IMR-90 (cell line): ENCODE measurements at regions not wholly inside any gene's neighbourhood (a gene's known extent, or its start where the extent isn't known, plus 50 kb on each side); places are given as distances from the start of the nearest gene placed in this dataset.

Experiments used
- ATAC-seq: fragments of 200-7000 bp; cut with Tn5 transposase; 2 replicates; pipeline ENCODE4 v1.9.1; 2020; ENCODE audit warnings: low read depth, mild to moderate bottlenecking, moderate library complexity
- BruUV-seq: library from RNA; stranded (reverse); fragments of 400-500 nt; replicated peaks from 2 replicates; lab custom pipeline; 2021; lab: Mats Ljungman, UMichigan
- CTCF ChIA-PET: fragments of 300-600 bp; formaldehyde crosslinking; extraction: SDS; loops from one replicate; lab custom pipeline; 2021; ENCODE audit warnings: antibody characterized with exemption; lab: Yijun Ruan, JAX
- POLR2A ChIA-PET: fragments of 300-600 bp; sonication (Branson Sonifier 250); formaldehyde crosslinking; loops from one replicate; lab custom pipeline; 2022; ENCODE audit warnings: antibody characterized with exemption; ENCODE audit not compliant: unreplicated experiment; lab: Charles Lee
- DNase-seq: peaks from one replicate; pipeline ENCODE4 v3.0.0; 2013
- H2AFZ ChIP-seq: replicated peaks from 2 replicates; pipeline ENCODE3; 2013; ENCODE audit warnings: low read length, mild to moderate bottlenecking; ENCODE audit not compliant: poor library complexity
- H2AK5ac ChIP-seq: 2 replicates; pipeline ENCODE4 v1.6.1; 2013; ENCODE audit warnings: low read depth, low read length, inconsistent platforms
- H2AK9ac ChIP-seq: replicated peaks from 2 replicates; pipeline ENCODE3; 2013; ENCODE audit warnings: mild to moderate bottlenecking, low read depth, low read length, moderate library complexity; ENCODE audit not compliant: poor library complexity
- H2BK120ac ChIP-seq: 2 replicates; pipeline ENCODE4 v1.6.1; 2013; ENCODE audit warnings: low read depth, low read length, inconsistent platforms
- H2BK15ac ChIP-seq: 3 replicates; pipeline ENCODE4 v1.6.1; 2013; ENCODE audit warnings: low read depth, low read length, inconsistent platforms
- H2BK20ac ChIP-seq: 2 replicates; pipeline ENCODE4 v1.6.1; 2013; ENCODE audit warnings: low read depth, mild to moderate bottlenecking, inconsistent platforms, low read length, moderate library complexity
- H2BK5ac ChIP-seq: 2 replicates; pipeline ENCODE4 v1.6.1; 2013; ENCODE audit warnings: mild to moderate bottlenecking, low read depth, low read length, inconsistent platforms; ENCODE audit not compliant: poor library complexity, severe bottlenecking
- H3K14ac ChIP-seq: replicated peaks from 2 replicates; pipeline ENCODE4 v1.6.1; 2013; ENCODE audit warnings: low read depth, low read length, inconsistent platforms
- H3K18ac ChIP-seq: 2 replicates; pipeline ENCODE4 v1.6.1; 2013; ENCODE audit warnings: low read depth, low read length, control low read depth
- H3K23ac ChIP-seq: 2 replicates; pipeline ENCODE4 v1.6.1; 2013; ENCODE audit warnings: low read depth, low read length, inconsistent platforms
- H3K27ac ChIP-seq: 2 replicates; pipeline ENCODE4 v1.5.1; 2013; ENCODE audit warnings: mild to moderate bottlenecking, control low read depth, low read length; ENCODE audit not compliant: insufficient read depth
- H3K27me3 ChIP-seq: 2 replicates; pipeline ENCODE4 v1.6.1; 2013; ENCODE audit warnings: low read length; ENCODE audit not compliant: control insufficient read depth, insufficient read depth
- H3K36me3 ChIP-seq: 2 replicates; pipeline ENCODE4 v1.6.1; 2013; ENCODE audit warnings: low read length, mixed read lengths; ENCODE audit not compliant: control insufficient read depth, insufficient read depth
- H3K4ac ChIP-seq: 2 replicates; pipeline ENCODE4 v1.6.1; 2013; ENCODE audit warnings: low read depth, low read length, inconsistent platforms
- H3K4me1 ChIP-seq: 2 replicates; pipeline ENCODE4 v1.6.1; 2013; ENCODE audit warnings: low read length, mixed read lengths; ENCODE audit not compliant: control insufficient read depth, insufficient read depth
- H3K4me2 ChIP-seq: 2 replicates; pipeline ENCODE4 v1.6.1; 2013; ENCODE audit warnings: low read depth, mild to moderate bottlenecking, control low read depth, low read length, moderate library complexity
- H3K4me3 ChIP-seq: 2 replicates; pipeline ENCODE4 v1.5.1; 2013; ENCODE audit warnings: low read depth, mild to moderate bottlenecking, control low read depth, low read length, moderate library complexity; ENCODE audit not compliant: insufficient read depth
- H3K56ac ChIP-seq: 2 replicates; pipeline ENCODE4 v1.6.1; 2013; ENCODE audit warnings: low read length, inconsistent platforms; ENCODE audit not compliant: insufficient read depth; ENCODE audit errors: extremely low read depth
- H3K79me1 ChIP-seq, 2 experiments: 2 replicates each; pipeline ENCODE4 v1.6.1; 2013; ENCODE audit warnings: low read length in 2 of 2, inconsistent platforms in 1 of 2, low read depth in 1 of 2
- H3K9ac ChIP-seq: 2 replicates; pipeline ENCODE4 v1.6.1; 2013; ENCODE audit warnings: low read depth, low read length, control low read depth
- H3K9me1 ChIP-seq: 2 replicates; pipeline ENCODE4 v1.6.1; 2013; ENCODE audit warnings: low read length, inconsistent platforms; ENCODE audit not compliant: insufficient read depth
- H3K9me3 ChIP-seq: 2 replicates; pipeline ENCODE4 v1.6.1; 2013; ENCODE audit warnings: low read length; ENCODE audit not compliant: control insufficient read depth, insufficient read depth
- H4K20me1 ChIP-seq: 2 replicates; pipeline ENCODE4 v1.6.1; 2013; ENCODE audit warnings: low read length, inconsistent platforms; ENCODE audit not compliant: insufficient read depth
- H4K5ac ChIP-seq: 2 replicates; pipeline ENCODE4 v1.6.1; 2013; ENCODE audit warnings: mild to moderate bottlenecking, low read depth, low read length, control low read depth
- H4K8ac ChIP-seq, 2 experiments: 2 replicates each; pipeline ENCODE4 v1.6.1; 2013; ENCODE audit warnings: low read depth in 2 of 2, low read length in 2 of 2, control low read depth in 1 of 2, inconsistent platforms in 1 of 2
- H4K91ac ChIP-seq: 2 replicates; pipeline ENCODE4 v1.6.1; 2013; ENCODE audit warnings: low read depth, low read length, inconsistent platforms; ENCODE audit not compliant: insufficient read depth
- BHLHE40 ChIP-seq: fragments of 150-350 bp; IDR thresholded peaks from 2 replicates; pipeline ENCODE4 v1.6.1; 2016; ENCODE audit warnings: mild to moderate bottlenecking, low read depth, low read length
- MAFK ChIP-seq: IDR thresholded peaks from 2 replicates; pipeline ENCODE4 v1.6.1; 2012; ENCODE audit warnings: low read depth, low read length, improper control_type of control experiment
- MAZ ChIP-seq: IDR thresholded peaks from 2 replicates; pipeline ENCODE4 v1.6.1; 2012; ENCODE audit warnings: low read depth, mild to moderate bottlenecking, low read length, improper control_type of control experiment, moderate library complexity, borderline replicate concordance
- MXI1 ChIP-seq: IDR thresholded peaks from 2 replicates; pipeline ENCODE4 v1.6.1; 2012; ENCODE audit warnings: low read depth, mild to moderate bottlenecking, low read length, moderate library complexity, borderline replicate concordance
- NFE2L2 ChIP-seq: fragments of 150-350 bp; IDR thresholded peaks from 2 replicates; pipeline ENCODE4 v1.6.1; 2016; ENCODE audit warnings: low read depth, mild to moderate bottlenecking, low read length
- RAD21 ChIP-seq: IDR thresholded peaks from 2 replicates; pipeline ENCODE4 v1.6.1; 2012; ENCODE audit warnings: low read length, improper control_type of control experiment
- SMC3 ChIP-seq: fragments of 150-350 bp; IDR thresholded peaks from 2 replicates; pipeline ENCODE4 v1.6.1; 2016; ENCODE audit warnings: low read depth, mild to moderate bottlenecking, antibody characterized with exemption, low read length, moderate library complexity
- WGBS, 2 experiments: methylation state at CpG; one replicate each; pipeline versions ENCODE4 v1.1.5 to v1.1.7; 2013; ENCODE audit warnings: missing lambda C conversion rate in 2 of 2; ENCODE audit not compliant: insufficient read length in 1 of 2; ENCODE audit errors: extremely low coverage in 2 of 2; 5-methylcytosine and 5-hydroxymethylcytosine counted together
- dilution Hi-C: fragments of 300-500 bp; cut with HindIII; formaldehyde crosslinking; loops from one replicate; pipeline ENCODE4 v1.14.3; 2018; ENCODE audit warnings: low sequenced_read_pairs; ENCODE audit not compliant: unreplicated experiment
- in situ Hi-C: fragments of 300-500 bp; cut with MboI; formaldehyde crosslinking; loops from 3 replicates; pipeline ENCODE4 v1.14.3; 2019; ENCODE audit warnings: low sequenced_read_pairs, inconsistent platforms, mixed read lengths
- intact Hi-C: fragments of 100-400 bp; cut with micrococcal nuclease; formaldehyde crosslinking; loops from 2 replicates; pipeline ENCODE4 v1.10.0; 2022
- TF ChIP-seq, protein P1 (sequence below): conservative IDR thresholded peaks from 2 replicates; pipeline ENCODE4 v1.5.1; 2012; ENCODE audit warnings: mild to moderate bottlenecking, low read depth, low read length, improper control_type of control experiment

- dilution Hi-C loops, result no loop called here
- Histone ChIP-seq H2AK9ac (no peak overlapping the region), H2AFZ (no peak overlapping the region), H3K14ac (no peak overlapping the region), H3K4me3 (no peak overlapping the region), H3K9me1 (no peaks in the 10 kb centered on the region), H4K8ac (no peak overlapping the region), H4K20me1 (no peaks in the 10 kb centered on the region), H2BK15ac (no peak overlapping the region), H2BK5ac (no peak overlapping the region), H2BK20ac (no peak overlapping the region), H3K27ac (no peak overlapping the region), H3K9ac (no peak overlapping the region), H2AK5ac (no peak overlapping the region), H3K4me1 (no peaks in the 10 kb centered on the region), H3K18ac (no peak overlapping the region), H4K5ac (no peak overlapping the region), H3K56ac (no peak overlapping the region), H3K9me3 (no peaks in the 10 kb centered on the region), H3K36me3 (no peaks in the 10 kb centered on the region), H4K91ac (no peak overlapping the region), H2BK120ac (no peak overlapping the region), H3K23ac (no peak overlapping the region), H3K4me2 (no peak overlapping the region), H3K4ac (no peak overlapping the region), H3K79me1 (no peaks in the 10 kb centered on the region), H3K27me3 (no peaks in the 10 kb centered on the region)
- WGBS, 2 experiments, result no CpG with 5 or more reads among the region's 3 CpGs
- DNase-seq (no peak), ATAC-seq (no peak)
- POLR2A ChIA-PET, result no interaction called here
- CTCF ChIA-PET, result no interaction called here
- no peak for TF ChIP-seq SMC3
- TF ChIP-seq BHLHE40, result no peak
- TF ChIP-seq, protein P1, sequence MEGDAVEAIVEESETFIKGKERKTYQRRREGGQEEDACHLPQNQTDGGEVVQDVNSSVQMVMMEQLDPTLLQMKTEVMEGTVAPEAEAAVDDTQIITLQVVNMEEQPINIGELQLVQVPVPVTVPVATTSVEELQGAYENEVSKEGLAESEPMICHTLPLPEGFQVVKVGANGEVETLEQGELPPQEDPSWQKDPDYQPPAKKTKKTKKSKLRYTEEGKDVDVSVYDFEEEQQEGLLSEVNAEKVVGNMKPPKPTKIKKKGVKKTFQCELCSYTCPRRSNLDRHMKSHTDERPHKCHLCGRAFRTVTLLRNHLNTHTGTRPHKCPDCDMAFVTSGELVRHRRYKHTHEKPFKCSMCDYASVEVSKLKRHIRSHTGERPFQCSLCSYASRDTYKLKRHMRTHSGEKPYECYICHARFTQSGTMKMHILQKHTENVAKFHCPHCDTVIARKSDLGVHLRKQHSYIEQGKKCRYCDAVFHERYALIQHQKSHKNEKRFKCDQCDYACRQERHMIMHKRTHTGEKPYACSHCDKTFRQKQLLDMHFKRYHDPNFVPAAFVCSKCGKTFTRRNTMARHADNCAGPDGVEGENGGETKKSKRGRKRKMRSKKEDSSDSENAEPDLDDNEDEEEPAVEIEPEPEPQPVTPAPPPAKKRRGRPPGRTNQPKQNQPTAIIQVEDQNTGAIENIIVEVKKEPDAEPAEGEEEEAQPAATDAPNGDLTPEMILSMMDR, result no peak
- TF ChIP-seq RAD21, result no peak
- TF ChIP-seq MAFK, result no peak
- TF ChIP-seq MXI1, result no peak
- no peak for TF ChIP-seq NFE2L2
- no peak for TF ChIP-seq MAZ
- intact Hi-C loops, result no loop called here
- BruUV-seq, result no TSS peak
- in situ Hi-C loops, result no loop called here
Measured at GRCh38 chr5:84622461-84622860, 237.8 kb upstream of the EDIL3 start.
